Kidney (tissue), 13 donors: ENCODE measurements at regions not wholly inside any gene's neighbourhood (a gene's known extent, or its start where the extent isn't known, plus 50 kb on each side); places are given as distances from the start of the nearest gene placed in this dataset.

Source experiments
- DNase-seq, 5 donors: peaks; one replicate each; pipeline ENCODE4 v3.0.0-alpha.2; 2013 to 2020
- FAIRE-seq: peaks from 2 replicates; lab custom pipeline; 2012; peaks lifted over from hg19 to GRCh38; lab: Jason Lieb, UNC
- H3K27ac ChIP-seq, 2 donors: one replicate each; pipeline ENCODE4 v1.7.0; 2013; ENCODE audit warnings: low read depth in 2 of 2, low read length in 2 of 2, inconsistent platforms in 1 of 2
- H3K27me3 ChIP-seq: one replicate; pipeline ENCODE4 v1.7.1; 2013; ENCODE audit warnings: low read length, inconsistent platforms; ENCODE audit not compliant: control insufficient read depth, insufficient read depth
- H3K36me3 ChIP-seq, 3 donors: one replicate each; pipeline versions ENCODE4 v1.7.0 to v1.7.1; 2013; ENCODE audit warnings: low read length in 3 of 3, control low read depth in 1 of 3, inconsistent platforms in 1 of 3; ENCODE audit not compliant: insufficient read depth in 3 of 3, control insufficient read depth in 2 of 3
- H3K4me1 ChIP-seq, 3 donors: one replicate each; pipeline versions ENCODE4 v1.7.0 to v1.7.1; 2013; ENCODE audit warnings: low read length in 3 of 3, inconsistent platforms in 1 of 3, low read depth in 1 of 3; ENCODE audit not compliant: control insufficient read depth in 2 of 3, insufficient read depth in 2 of 3
- H3K4me3 ChIP-seq, 3 donors: one replicate each; pipeline versions ENCODE4 v1.7.0 to v1.8.1; 2013; ENCODE audit warnings: low read length in 3 of 3, control low read depth in 1 of 3, inconsistent platforms in 1 of 3
- H3K9ac ChIP-seq, 3 donors: one replicate each; pipeline versions ENCODE4 v1.7.0 to v1.7.1; 2013; ENCODE audit warnings: low read length in 3 of 3, control low read depth in 1 of 3, inconsistent platforms in 1 of 3
- H3K9me3 ChIP-seq, 3 donors: one replicate each; pipeline versions ENCODE4 v1.7.0 to v1.7.1; 2013; ENCODE audit warnings: low read length in 3 of 3, control low read depth in 1 of 3, inconsistent platforms in 1 of 3; ENCODE audit not compliant: control insufficient read depth in 2 of 3, insufficient read depth in 1 of 3
- CTCF ChIP-seq: IDR thresholded peaks from 3 replicates; pipeline ENCODE4 v1.5.1; 2012; ENCODE audit warnings: mild to moderate bottlenecking, moderate library complexity, borderline replicate concordance; ENCODE audit not compliant: insufficient read depth; ENCODE audit errors: extremely low read depth
- intact Hi-C: fragments of 100-400 bp; cut with DNase I; formaldehyde crosslinking; loops from one replicate; pipeline ENCODE4 v1.11.1; 2022
- donor health status: control.
- donor health status: control.
- donor health status: control.
- donor health status: control.
- donor health status: control.
- donor health status: DM: yes; HTN: yes; CAD: no.
- donor health status: Normal renal cell carcinoma (clear cell type).

- FAIRE-seq (no peak), DNase-seq (no peak)
- Histone ChIP-seq H3K36me3 (no peaks in the 10 kb centered on the region), H3K9me3 (no peaks in the 10 kb centered on the region), H3K27me3 (no peaks in the 10 kb centered on the region), H3K9ac (no peak overlapping the region), H3K4me3 (no peak overlapping the region), H3K4me1 (no peaks in the 10 kb centered on the region), H3K27ac (no peak overlapping the region)
- intact Hi-C loops, result no loop called here
- TF ChIP-seq CTCF, result no peak
Observed at GRCh38 chr4:103887191-103887590, 167.4 kb upstream of the TACR3 start.

- no peak overlapping the region for H3K4me3 ChIP-seq
- no peak overlapping the region for H3K27ac ChIP-seq
- no peak overlapping the region for H3K9ac ChIP-seq
- H3K36me3 ChIP-seq, result no peaks in the 10 kb centered on the region
- H3K27me3 ChIP-seq, result no peaks in the 10 kb centered on the region
- no peak for TF ChIP-seq CTCF
- FAIRE-seq, result no peak
- no peak for DNase-seq
- intact Hi-C loops, result no loop called here
- H3K4me1 ChIP-seq, result no peaks in the 10 kb centered on the region
- H3K9me3 ChIP-seq, result no peaks in the 10 kb centered on the region
Observed at GRCh38 chr4:103885152-103885551, 165.4 kb upstream of the TACR3 start.

DNA sequence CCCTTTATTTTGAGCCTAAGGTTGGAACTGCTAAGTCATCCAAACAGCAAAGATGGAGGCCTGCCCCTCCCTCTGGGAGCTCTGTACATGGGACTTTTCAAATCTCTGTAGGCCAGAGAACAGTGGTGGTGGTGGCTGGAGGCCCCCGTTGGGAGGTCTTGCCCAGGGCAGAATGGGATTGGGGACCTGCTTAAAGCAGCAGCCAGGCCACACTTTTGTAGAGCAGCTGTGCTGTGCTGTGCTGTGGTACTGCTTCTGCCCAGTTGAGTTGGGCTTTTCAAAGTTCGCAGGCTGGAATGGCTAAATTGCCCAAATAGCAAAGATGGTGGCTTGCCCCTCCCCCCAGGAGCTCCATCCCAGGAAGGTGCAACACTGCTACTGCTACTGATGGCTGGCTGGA lies 147.5 kb upstream of the TACR3 start:
- no peak overlapping the region for H3K4me3 ChIP-seq
- no peaks in the 10 kb centered on the region for H3K27me3 ChIP-seq
- no peak for DNase-seq
- TF ChIP-seq CTCF, result no peak
- no peaks in the 10 kb centered on the region for H3K9me3 ChIP-seq
- no peak overlapping the region for H3K9ac ChIP-seq
- no peaks in the 10 kb centered on the region for H3K36me3 ChIP-seq
- FAIRE-seq, result no peak
- intact Hi-C loops, result no loop called here
- no peaks in the 10 kb centered on the region for H3K4me1 ChIP-seq
- no peak overlapping the region for H3K27ac ChIP-seq

DNA sequence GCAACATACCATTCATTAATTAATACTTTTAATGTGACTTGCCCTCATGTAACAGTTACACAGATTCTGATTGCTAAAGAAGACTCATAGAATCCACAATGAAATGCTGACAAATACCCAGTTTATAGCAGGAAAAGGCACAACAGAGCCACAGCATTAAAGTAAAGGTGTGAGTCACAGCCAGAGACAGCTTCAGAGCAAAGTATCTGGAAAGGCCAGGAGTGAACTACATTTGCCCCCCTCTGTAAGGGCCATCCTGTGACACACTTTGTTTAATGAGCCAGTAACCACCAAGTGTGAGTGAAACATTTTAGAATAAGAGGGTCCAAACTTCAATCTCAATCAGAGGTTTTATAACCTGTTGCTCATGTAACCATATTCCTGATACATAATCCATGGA lies 133.8 kb upstream of the TACR3 start:
- Histone ChIP-seq H3K27ac (no peak overlapping the region), H3K36me3 (no peaks in the 10 kb centered on the region), H3K27me3 (no peaks in the 10 kb centered on the region), H3K4me1 (no peaks in the 10 kb centered on the region), H3K4me3 (no peak overlapping the region), H3K9me3 (peaks cover 0 to 2% (median 0%) of the 10 kb centered on the region in 3 donors), H3K9ac (no peak overlapping the region)
- intact Hi-C loops, result no loop called here
- no peak for TF ChIP-seq CTCF
- DNase-seq (no peak), FAIRE-seq (no peak)
